GM23338 (cell line): ENCODE measurements at regions not wholly inside any gene's neighbourhood (a gene's known extent, or its start where the extent isn't known, plus 50 kb on each side); places are given as distances from the start of the nearest gene placed in this dataset.

Source experiments
- ATAC-seq: fragments of 200-7000 bp; cut with Tn5 transposase; 3 replicates; pipeline ENCODE4 v1.9.1; 2020
- DNase-seq: peaks from one replicate; pipeline ENCODE4 v3.0.0-alpha.2; 2015; ENCODE audit warnings: low spot score
- H2AFZ ChIP-seq: fragments of 200-600 bp; sonication (generic); 2 replicates; pipeline ENCODE4 v1.8.0; 2016; ENCODE audit warnings: antibody characterized with exemption, mild to moderate bottlenecking, moderate library complexity
- H3F3A ChIP-seq: fragments of 200-600 bp; sonication (generic); replicated peaks from 2 replicates; pipeline ENCODE4 v1.8.0; 2017; ENCODE audit warnings: antibody characterized with exemption, mixed run types, low read depth
- H3K27ac ChIP-seq: fragments of 200-600 bp; sonication (generic); 2 replicates; pipeline ENCODE4 v1.6.1; 2016; ENCODE audit warnings: low read depth
- H3K27me3 ChIP-seq: fragments of 200-600 bp; sonication (generic); 2 replicates; pipeline ENCODE4 v1.8.0; 2016; ENCODE audit warnings: mild to moderate bottlenecking, mixed run types, moderate library complexity; ENCODE audit not compliant: insufficient read depth
- H3K36me3 ChIP-seq: fragments of 200-600 bp; sonication (generic); 2 replicates; pipeline ENCODE4 v1.8.0; 2016; ENCODE audit warnings: mild to moderate bottlenecking; ENCODE audit not compliant: insufficient read depth
- H3K4me1 ChIP-seq: fragments of 200-600 bp; sonication (generic); 2 replicates; pipeline ENCODE4 v1.8.0; 2016; ENCODE audit warnings: mild to moderate bottlenecking, moderate library complexity; ENCODE audit not compliant: insufficient read depth
- H3K4me2 ChIP-seq: fragments of 200-600 bp; sonication (generic); 2 replicates; pipeline ENCODE4 v1.7.1; 2017; ENCODE audit warnings: mixed run types
- H3K4me3 ChIP-seq: fragments of 200-600 bp; sonication (generic); 2 replicates; pipeline ENCODE4 v1.6.1; 2016; ENCODE audit warnings: mixed run types
- H3K79me2 ChIP-seq: fragments of 200-600 bp; sonication (generic); replicated peaks from 2 replicates; pipeline ENCODE4 v1.8.0; 2017; ENCODE audit warnings: mild to moderate bottlenecking; ENCODE audit not compliant: insufficient read depth
- H3K9me2 ChIP-seq: fragments of 200-600 bp; sonication (generic); 2 replicates; pipeline ENCODE4 v1.8.0; 2017; ENCODE audit not compliant: insufficient read depth
- H4K20me1 ChIP-seq: fragments of 200-600 bp; sonication (generic); replicated peaks from 2 replicates; pipeline ENCODE4 v1.8.0; 2017; ENCODE audit warnings: mild to moderate bottlenecking; ENCODE audit not compliant: insufficient read depth
- H3K27ac Mint-ChIP-seq: 2 replicates; pipeline ENCODE4 v1.8.0; 2020; ENCODE audit warnings: inconsistent platforms, mild to moderate bottlenecking, moderate library complexity, mixed read lengths
- H3K27me3 Mint-ChIP-seq: 3 replicates; pipeline ENCODE4 v1.8.0; 2022; ENCODE audit warnings: low read depth, mild to moderate bottlenecking, moderate library complexity, mixed read lengths, inconsistent platforms; ENCODE audit not compliant: insufficient read depth, poor library complexity
- H3K36me3 Mint-ChIP-seq: 3 replicates; pipeline ENCODE4 v1.8.0; 2021; ENCODE audit warnings: low read depth, mild to moderate bottlenecking, inconsistent platforms, moderate library complexity, mixed read lengths
- H3K4me1 Mint-ChIP-seq: 3 replicates; pipeline ENCODE4 v1.8.0; 2020; ENCODE audit warnings: mild to moderate bottlenecking, inconsistent platforms, mixed read lengths
- H3K4me3 Mint-ChIP-seq: 3 replicates; pipeline ENCODE4 v1.8.0; 2021; ENCODE audit warnings: moderate library complexity, mild to moderate bottlenecking, inconsistent platforms, mixed read lengths
- H3K9me3 Mint-ChIP-seq: 3 replicates; pipeline ENCODE4 v1.8.0; 2020; ENCODE audit warnings: moderate library complexity, mild to moderate bottlenecking, inconsistent platforms, mixed read lengths
- CTCF ChIP-seq, 2 experiments: fragments of 200-600 bp in 1 of 2; sonication (generic) in 1 of 2; conservative IDR thresholded peaks; 2 replicates each; pipeline versions ENCODE4 v1.5.1 to v1.6.1; 2016 to 2017; ENCODE audit warnings: antibody characterized with exemption in 2 of 2, low read depth in 2 of 2, mild to moderate bottlenecking in 2 of 2, moderate library complexity in 1 of 2
- ETS1 ChIP-seq: IDR thresholded peaks from 2 replicates; pipeline ENCODE4 v1.6.1; 2016; ENCODE audit warnings: antibody characterized with exemption
- EZH2phosphoT487 ChIP-seq: fragments of 200-600 bp; sonication (generic); IDR thresholded peaks from one replicate; pipeline ENCODE4 v1.8.1; 2018; ENCODE audit warnings: antibody characterized with exemption; ENCODE audit not compliant: unreplicated experiment
- JUNB ChIP-seq: IDR thresholded peaks from one replicate; pipeline ENCODE4 v1.6.1; 2016; ENCODE audit warnings: antibody characterized with exemption; ENCODE audit not compliant: unreplicated experiment
- POLR2AphosphoS5 ChIP-seq: IDR thresholded peaks from 2 replicates; pipeline ENCODE4 v1.6.1; 2016; ENCODE audit warnings: antibody characterized with exemption, low read depth
- REST ChIP-seq: IDR thresholded peaks from one replicate; pipeline ENCODE4 v1.6.1; 2018; ENCODE audit warnings: antibody characterized with exemption; ENCODE audit not compliant: unreplicated experiment
- STAT1 ChIP-seq: IDR thresholded peaks from one replicate; pipeline ENCODE4 v1.6.1; 2016; ENCODE audit warnings: antibody characterized with exemption; ENCODE audit not compliant: unreplicated experiment
- ZNF114 ChIP-seq: fragments of 250-450 bp; sonication (Bioruptor Pico); IDR thresholded peaks from 2 replicates; pipeline ENCODE4 v1.5.0; 2020; ENCODE audit warnings: mild to moderate bottlenecking, moderate library complexity
- ZNF331 ChIP-seq: fragments of 250-450 bp; sonication (Bioruptor Pico); IDR thresholded peaks from 2 replicates; pipeline ENCODE4 v1.5.0; 2020; ENCODE audit warnings: low read depth, mild to moderate bottlenecking, moderate library complexity
- ZNF462 ChIP-seq: fragments of 250-450 bp; sonication (Bioruptor Pico); IDR thresholded peaks from 2 replicates; pipeline ENCODE4 v1.5.0; 2020; ENCODE audit warnings: mild to moderate bottlenecking, moderate library complexity

- no peak overlapping the region for H3K4me2 ChIP-seq
- H3K9me3 Mint-ChIP-seq = no peaks in the 10 kb centered on the region
- DNase-seq (no peak), ATAC-seq (no peak)
- no peaks in the 10 kb centered on the region for H3K79me2 ChIP-seq
- H3F3A ChIP-seq = no peaks in the 10 kb centered on the region
- no peaks in the 10 kb centered on the region for H3K9me2 ChIP-seq
- H3K27me3 Mint-ChIP-seq = peaks cover 4% of the 10 kb centered on the region
- H3K27me3 ChIP-seq = no peaks in the 10 kb centered on the region
- H3K36me3 Mint-ChIP-seq = no peaks in the 10 kb centered on the region
- TF ChIP-seq POLR2AphosphoS5 = no peak
- H4K20me1 ChIP-seq = no peaks in the 10 kb centered on the region
- no peak overlapping the region for H3K27ac ChIP-seq
- H3K4me3 Mint-ChIP-seq = no peak overlapping the region
- no peaks in the 10 kb centered on the region for H3K4me1 ChIP-seq
- H3K36me3 ChIP-seq = no peaks in the 10 kb centered on the region
- no peak overlapping the region for H3K27ac Mint-ChIP-seq
- no peaks in the 10 kb centered on the region; the same call in 1 of the 3 replicates for H3K4me1 Mint-ChIP-seq
- no peak overlapping the region for H3K4me3 ChIP-seq
- H2AFZ ChIP-seq = no peak overlapping the region
These were observed 842.2 kb upstream of the AMELY start for GRCh38 chrY:7753711-7754110.

- H3K27me3 Mint-ChIP-seq = peaks cover 2% of the 10 kb centered on the region
- ATAC-seq (no peak), DNase-seq (no peak)
- no peaks in the 10 kb centered on the region for H3K36me3 Mint-ChIP-seq
- Histone ChIP-seq H3K79me2 (no peaks in the 10 kb centered on the region), H3K9me2 (no peaks in the 10 kb centered on the region), H4K20me1 (no peaks in the 10 kb centered on the region), H3K4me3 (no peak overlapping the region), H3K4me1 (no peaks in the 10 kb centered on the region), H3K27ac (no peak overlapping the region), H3K4me2 (no peak overlapping the region), H3K27me3 (no peaks in the 10 kb centered on the region), H3K36me3 (no peaks in the 10 kb centered on the region), H3F3A (no peaks in the 10 kb centered on the region), H2AFZ (no peak overlapping the region)
- H3K4me3 Mint-ChIP-seq = no peak overlapping the region
- H3K27ac Mint-ChIP-seq = no peak overlapping the region
- H3K9me3 Mint-ChIP-seq = no peaks in the 10 kb centered on the region
- no peaks in the 10 kb centered on the region; the same call in 1 of the 3 replicates for H3K4me1 Mint-ChIP-seq
- no peak for TF ChIP-seq ETS1
- TF ChIP-seq CTCF (conservative IDR thresholded peaks at IDR 0.05; ENCODE audit: low read depth in 2 of 2) = no peak
- TF ChIP-seq ZNF114 (CRISPR knock-in tag) = no peak
- TF ChIP-seq REST = no peak
- no peak for TF ChIP-seq JUNB
- TF ChIP-seq ZNF462 (CRISPR knock-in tag) = no peak
- no peak for TF ChIP-seq ZNF331 (CRISPR knock-in tag)
- no peak for TF ChIP-seq EZH2phosphoT487
- no peak for TF ChIP-seq STAT1
These were observed 835.2 kb upstream of the AMELY start for GRCh38 chrY:7746781-7747180.
